Trophoblast cell (in vitro differentiated cells and primary cell): ENCODE measurements at regions not wholly inside any gene's neighbourhood (a gene's known extent, or its start where the extent isn't known, plus 50 kb on each side); places are given as distances from the start of the nearest gene placed in this dataset.

Experiments used
- DNase-seq, 2 donors: peaks; one replicate each; pipeline ENCODE4 v3.0.0-alpha.2; 2016
- H2AFZ ChIP-seq: 2 replicates; pipeline ENCODE4 v1.6.1; 2013; ENCODE audit warnings: low read length, moderate library complexity, mild to moderate bottlenecking; ENCODE audit not compliant: insufficient read depth, poor library complexity
- H2AK5ac ChIP-seq: 2 replicates; pipeline ENCODE4 v1.6.1; 2013; ENCODE audit warnings: mild to moderate bottlenecking, low read length
- H2BK120ac ChIP-seq: 2 replicates; pipeline ENCODE4 v1.6.1; 2013; ENCODE audit warnings: low read length, mild to moderate bottlenecking, moderate library complexity; ENCODE audit not compliant: insufficient read depth, poor library complexity
- H2BK12ac ChIP-seq: 2 replicates; pipeline ENCODE4 v1.6.1; 2013; ENCODE audit warnings: mild to moderate bottlenecking, low read length, moderate library complexity
- H2BK5ac ChIP-seq: 2 replicates; pipeline ENCODE4 v1.6.1; 2013; ENCODE audit warnings: low read length, low read depth, moderate library complexity, mild to moderate bottlenecking; ENCODE audit not compliant: poor library complexity
- H3K14ac ChIP-seq: 2 replicates; pipeline ENCODE4 v1.6.1; 2013; ENCODE audit warnings: mild to moderate bottlenecking, low read length
- H3K18ac ChIP-seq: 2 replicates; pipeline ENCODE4 v1.6.1; 2013; ENCODE audit warnings: mild to moderate bottlenecking, low read length
- H3K23ac ChIP-seq: 2 replicates; pipeline ENCODE4 v1.6.1; 2013; ENCODE audit warnings: low read length
- H3K27ac ChIP-seq: 2 replicates; pipeline ENCODE4 v1.5.1; 2013; ENCODE audit warnings: low read depth, mild to moderate bottlenecking, inconsistent platforms, low read length, moderate library complexity
- H3K27me3 ChIP-seq: 2 replicates; pipeline ENCODE4 v1.6.1; 2013; ENCODE audit warnings: inconsistent platforms, mild to moderate bottlenecking, low read length, moderate library complexity; ENCODE audit not compliant: insufficient read depth
- H3K36me3 ChIP-seq, 2 experiments: 1 replicate in 1 of 2; 2 replicates in 1 of 2; pipeline ENCODE4 v1.6.1; 2013; ENCODE audit warnings: low read length in 2 of 2, mild to moderate bottlenecking in 2 of 2, moderate library complexity in 1 of 2; ENCODE audit not compliant: insufficient read depth in 2 of 2, control insufficient read depth in 1 of 2
- H3K4ac ChIP-seq: 2 replicates; pipeline ENCODE4 v1.6.1; 2013; ENCODE audit warnings: low read depth, mild to moderate bottlenecking, low read length, moderate library complexity
- H3K4me1 ChIP-seq, 2 experiments: 1 replicate in 1 of 2; 2 replicates in 1 of 2; pipeline ENCODE4 v1.6.1; 2013; ENCODE audit warnings: low read length in 2 of 2, mild to moderate bottlenecking in 2 of 2, moderate library complexity in 1 of 2; ENCODE audit not compliant: insufficient read depth in 2 of 2, control insufficient read depth in 1 of 2
- H3K4me2 ChIP-seq: 2 replicates; pipeline ENCODE4 v1.6.1; 2013; ENCODE audit warnings: inconsistent platforms, mild to moderate bottlenecking, low read length, moderate library complexity
- H3K4me3 ChIP-seq: 2 replicates; pipeline ENCODE4 v1.5.1; 2013; ENCODE audit warnings: mild to moderate bottlenecking, low read depth, low read length, inconsistent platforms
- H3K79me1 ChIP-seq: one replicate; pipeline ENCODE4 v1.6.1; 2013; ENCODE audit warnings: low read length
- H3K79me2 ChIP-seq: 2 replicates; pipeline ENCODE4 v1.6.1; 2013; ENCODE audit warnings: low read length, mild to moderate bottlenecking; ENCODE audit not compliant: control insufficient read depth, insufficient read depth, poor library complexity
- H3K9ac ChIP-seq: 2 replicates; pipeline ENCODE4 v1.6.1; 2013; ENCODE audit warnings: mild to moderate bottlenecking, low read length
- H3K9me3 ChIP-seq: 2 replicates; pipeline ENCODE4 v1.6.1; 2013; ENCODE audit warnings: low read depth, mild to moderate bottlenecking, control low read depth, inconsistent platforms, low read length; ENCODE audit not compliant: insufficient read depth
- H4K12ac ChIP-seq: 2 replicates; pipeline ENCODE4 v1.6.1; 2013; ENCODE audit warnings: low read depth, mild to moderate bottlenecking, low read length, moderate library complexity
- H4K8ac ChIP-seq: 2 replicates; pipeline ENCODE4 v1.6.1; 2013; ENCODE audit warnings: low read depth, mild to moderate bottlenecking, low read length, moderate library complexity
- H4K91ac ChIP-seq: one replicate; pipeline ENCODE4 v1.6.1; 2013; ENCODE audit warnings: low read depth, mild to moderate bottlenecking, low read length, moderate library complexity
- WGBS: extraction: QIAGEN DNeasy Blood & Tissue Kit; methylation state at CpG from one replicate; pipeline ENCODE4 v1.1.7; 2013; ENCODE audit warnings: missing lambda C conversion rate; ENCODE audit not compliant: insufficient read length, insufficient coverage; ENCODE audit errors: extremely low coverage; 5-methylcytosine and 5-hydroxymethylcytosine counted together

GRCh38 chr14:50053935-50054334 is 62.4 kb downstream of the VCPKMT start:
- Histone ChIP-seq H2BK5ac (no peak overlapping the region), H3K4me2 (no peak overlapping the region), H3K4me1 (peaks cover 18 to 24% of the 10 kb centered on the region in 2 experiments), H2BK12ac (peak overlapping the region; percentile 56), H3K9ac (no peak overlapping the region), H3K23ac (no peak overlapping the region), H3K79me1 (peaks cover 24% of the 10 kb centered on the region), H3K4ac (no peak overlapping the region), H4K91ac (peak overlapping the region; percentile 39), H2BK120ac (no peak overlapping the region), H3K36me3 (no peaks in the 10 kb centered on the region), H3K4me3 (no peak overlapping the region), H3K27ac (no peak overlapping the region), H2AK5ac (peak overlapping the region; percentile 49), H3K79me2 (peaks cover 2% of the 10 kb centered on the region), H4K8ac (peak overlapping the region; percentile 6), H3K14ac (no peak overlapping the region), H3K18ac (no peak overlapping the region), H4K12ac (no peak overlapping the region), H3K9me3 (peaks cover 2% of the 10 kb centered on the region), H3K27me3 (no peaks in the 10 kb centered on the region), H2AFZ (no peak overlapping the region)
- no CpG with 5 or more reads among the region's 2 CpGs for WGBS
- DNase-seq = no peak

GRCh38 chr14:50055461-50056228 is 60.7 kb downstream of the VCPKMT start:
- WGBS = no CpG with 5 or more reads among the region's 14 CpGs
- Histone ChIP-seq H3K27ac (no peak overlapping the region), H2BK5ac (no peak overlapping the region), H4K91ac (no peak overlapping the region), H4K12ac (no peak overlapping the region), H3K23ac (no peak overlapping the region), H2BK12ac (peak overlapping the region; percentile 5), H3K4me3 (no peak overlapping the region), H3K14ac (no peak overlapping the region), H3K4me1 (peaks cover 16 to 22% of the 10 kb centered on the region in 2 experiments), H3K4me2 (no peak overlapping the region), H3K27me3 (no peaks in the 10 kb centered on the region), H3K4ac (no peak overlapping the region), H3K9ac (no peak overlapping the region), H3K79me2 (peaks cover 6% of the 10 kb centered on the region), H4K8ac (no peak overlapping the region), H3K79me1 (peaks cover 20% of the 10 kb centered on the region), H2AFZ (no peak overlapping the region), H3K18ac (no peak overlapping the region), H3K9me3 (no peaks in the 10 kb centered on the region), H2BK120ac (peak overlapping the region; percentile 5), H3K36me3 (no peaks in the 10 kb centered on the region), H2AK5ac (no peak overlapping the region)
- DNase-seq = peak in 1 of 2 donors; percentile 17

- WGBS = no CpG with 5 or more reads among the region's 16 CpGs
- no peak for DNase-seq
These were observed 59.9 kb downstream of the VCPKMT start for GRCh38 chr14:50056435-50056834.

GRCh38 chr14:50057331-50057730 is 59.0 kb downstream of the VCPKMT start:
- no peak overlapping the region for H3K4me3 ChIP-seq
- no peaks in the 10 kb centered on the region for H3K9me3 ChIP-seq
- peak overlapping the region; percentile 33 for H2BK120ac ChIP-seq
- DNase-seq = no peak
- H4K91ac ChIP-seq = peak overlapping the region; percentile 1
- H3K79me2 ChIP-seq = peaks cover 12% of the 10 kb centered on the region
- H3K4me2 ChIP-seq = no peak overlapping the region
- no peak overlapping the region for H3K27ac ChIP-seq
- H3K36me3 ChIP-seq = no peaks in the 10 kb centered on the region
- H3K4ac ChIP-seq = no peak overlapping the region
- H2AFZ ChIP-seq = no peak overlapping the region
- no peak overlapping the region for H3K9ac ChIP-seq
- H3K14ac ChIP-seq = no peak overlapping the region
- H3K27me3 ChIP-seq = no peaks in the 10 kb centered on the region
- H2BK12ac ChIP-seq = no peak overlapping the region
- H2AK5ac ChIP-seq = no peak overlapping the region
- no peak overlapping the region for H3K18ac ChIP-seq
- H4K12ac ChIP-seq = no peak overlapping the region
- no peak overlapping the region for H3K23ac ChIP-seq
- H3K4me1 ChIP-seq = peaks cover 33% of the 10 kb centered on the region in 2 experiments
- no peak overlapping the region for H2BK5ac ChIP-seq
- H4K8ac ChIP-seq = no peak overlapping the region
- peaks cover 34% of the 10 kb centered on the region for H3K79me1 ChIP-seq
- WGBS = no CpG with 5 or more reads among the region's 5 CpGs

More at GRCh38 chr14:50056435-50056834, 59.9 kb downstream of the VCPKMT start:
- Histone ChIP-seq H2BK12ac (peak overlapping the region; percentile 2), H2BK5ac (no peak overlapping the region), H3K79me1 (peaks cover 25% of the 10 kb centered on the region), H3K27ac (no peak overlapping the region), H3K79me2 (peaks cover 8% of the 10 kb centered on the region), H3K4me1 (peaks cover 24% of the 10 kb centered on the region in 2 experiments), H2AFZ (no peak overlapping the region), H3K14ac (no peak overlapping the region), H4K8ac (no peak overlapping the region), H3K9ac (no peak overlapping the region), H4K12ac (no peak overlapping the region), H3K4me2 (no peak overlapping the region), H2AK5ac (no peak overlapping the region), H4K91ac (peak overlapping the region; percentile 1), H3K23ac (no peak overlapping the region), H3K18ac (no peak overlapping the region), H3K4ac (no peak overlapping the region), H3K36me3 (no peaks in the 10 kb centered on the region), H2BK120ac (no peak overlapping the region), H3K4me3 (no peak overlapping the region), H3K27me3 (no peaks in the 10 kb centered on the region), H3K9me3 (no peaks in the 10 kb centered on the region)
